SK-N-SH (cell line): ENCODE measurements at regions not wholly inside any gene's neighbourhood (a gene's known extent, or its start where the extent isn't known, plus 50 kb on each side); places are given as distances from the start of the nearest gene placed in this dataset.
A peak's percentile ranks its signal among the peaks of the same experiment; 100 is the strongest.
"Not testable (repeated sequence)": the region's sequence is repeated elsewhere in the genome, so short reads cannot be mapped to it uniquely, and the experiment has no call there.

ENCODE experiments used
- CTCF ChIA-PET: fragments of 300-600, 350-600 bp; formaldehyde crosslinking; extraction: SDS; loops from one replicate; lab custom pipeline; 2021; lab: Yijun Ruan, JAX
- POLR2A ChIA-PET: fragments of 350-600 bp; sonication (Branson Sonifier 250); formaldehyde crosslinking; extraction: SDS; loops from one replicate; lab custom pipeline; 2020; ENCODE audit warnings: antibody characterized with exemption, inconsistent platforms; lab: Yijun Ruan, JAX
- DNase-seq: peaks from one replicate; pipeline ENCODE4 v3.0.0; 2012
- H2AFZ ChIP-seq: fragments of 200-600 bp; sonication (generic); 2 replicates; pipeline ENCODE4 v1.8.1; 2016; ENCODE audit warnings: antibody characterized with exemption, mild to moderate bottlenecking, low read depth
- H3F3A ChIP-seq: fragments of 200-600 bp; sonication (generic); replicated peaks from 2 replicates; pipeline ENCODE3; 2016; ENCODE audit warnings: antibody characterized with exemption, mild to moderate bottlenecking; ENCODE audit not compliant: insufficient read depth
- H3K27ac ChIP-seq, 2 experiments: fragments of 200-500 bp in 1 of 2; fragments of 200-600 bp in 1 of 2; sonication (Bioruptor generic) in 1 of 2; sonication (generic), shearing (Covaris generic) in 1 of 2; 2 replicates each; pipeline versions ENCODE4 v1.5.1 to v1.6.1; 2014 to 2016; ENCODE audit warnings: low read depth in 2 of 2, inconsistent platforms in 1 of 2, low read length in 1 of 2, mild to moderate bottlenecking in 1 of 2, mixed read lengths in 1 of 2
- H3K27me3 ChIP-seq: fragments of 200-600 bp; sonication (generic), shearing (Covaris generic); 2 replicates; pipeline ENCODE4 v1.6.1; 2016; ENCODE audit warnings: mixed run types; ENCODE audit not compliant: insufficient read depth
- H3K36me3 ChIP-seq, 2 experiments: fragments of 200-500 bp in 1 of 2; fragments of 200-600 bp in 1 of 2; sonication (Bioruptor generic) in 1 of 2; sonication (generic) in 1 of 2; replicated peaks in 1 of 2; 2 replicates each; pipeline versions ENCODE3 to v1.5.1; 2014 to 2016; ENCODE audit warnings: low read length in 1 of 2, mild to moderate bottlenecking in 1 of 2; ENCODE audit not compliant: insufficient read depth in 2 of 2, control insufficient read depth in 1 of 2
- H3K4me1 ChIP-seq, 2 experiments: fragments of 200-500 bp in 1 of 2; fragments of 200-600 bp in 1 of 2; sonication (Bioruptor generic) in 1 of 2; sonication (generic), shearing (Covaris generic) in 1 of 2; 2 replicates each; pipeline versions ENCODE4 v1.5.1 to v1.6.1; 2014 to 2016; ENCODE audit warnings: low read depth in 1 of 2, low read length in 1 of 2, mixed run types in 1 of 2; ENCODE audit not compliant: insufficient read depth in 2 of 2, control insufficient read depth in 1 of 2
- H3K4me2 ChIP-seq: fragments of 200-600 bp; sonication (generic), shearing (Covaris generic); 2 replicates; pipeline ENCODE4 v1.6.1; 2017; ENCODE audit warnings: mixed run types
- H3K4me3 ChIP-seq, 2 experiments: fragments of 200-500 bp in 1 of 2; fragments of 200-600 bp in 1 of 2; sonication (Bioruptor generic) in 1 of 2; sonication (generic), shearing (Covaris generic) in 1 of 2; 2 replicates each; pipeline versions ENCODE4 v1.5.1 to v1.8.1; 2014 to 2016; ENCODE audit warnings: low read depth in 2 of 2, inconsistent platforms in 1 of 2, low read length in 1 of 2, mild to moderate bottlenecking in 1 of 2, mixed read lengths in 1 of 2, moderate library complexity in 1 of 2
- H3K79me2 ChIP-seq: fragments of 200-600 bp; sonication (generic); 2 replicates; pipeline ENCODE4 v1.8.1; 2017; ENCODE audit warnings: mild to moderate bottlenecking; ENCODE audit not compliant: insufficient read depth
- H3K9ac ChIP-seq: fragments of 200-600 bp; sonication (generic); 2 replicates; pipeline ENCODE4 v1.6.1; 2017; ENCODE audit warnings: mixed run types
- H3K9me2 ChIP-seq: fragments of 200-600 bp; sonication (generic); 2 replicates; pipeline ENCODE4 v1.6.1; 2017; ENCODE audit warnings: mixed run types
- H3K9me3 ChIP-seq: fragments of 200-600 bp; sonication (generic); 2 replicates; pipeline ENCODE4 v1.6.1; 2017; ENCODE audit warnings: mixed run types, mild to moderate bottlenecking, moderate library complexity
- H4K20me1 ChIP-seq: fragments of 200-600 bp; sonication (generic); 2 replicates; pipeline ENCODE4 v1.6.1; 2017; ENCODE audit warnings: mild to moderate bottlenecking, mixed run types; ENCODE audit not compliant: insufficient read depth
- ELF1 ChIP-seq: IDR thresholded peaks from 2 replicates; pipeline ENCODE4 v1.4.0; 2012
- EP300 ChIP-seq, 2 experiments: IDR thresholded peaks; 2 replicates each; pipeline versions ENCODE4 v1.4.0 to v1.6.1; 2012; ENCODE audit warnings: borderline replicate concordance in 1 of 2, low read depth in 1 of 2, low read length in 1 of 2
- EZH2phosphoT487 ChIP-seq: fragments of 200-600 bp; sonication (generic); IDR thresholded peaks from 2 replicates; pipeline ENCODE4 v1.6.1; 2017; ENCODE audit warnings: low read depth, mixed run types, mild to moderate bottlenecking, antibody characterized with exemption, moderate library complexity, borderline replicate concordance
- FOSL2 ChIP-seq: IDR thresholded peaks from 2 replicates; pipeline ENCODE4 v1.4.0; 2012; ENCODE audit warnings: low read depth, mild to moderate bottlenecking, moderate library complexity, borderline replicate concordance
- NFIC ChIP-seq: IDR thresholded peaks from 2 replicates; pipeline ENCODE4 v1.4.0; 2012; ENCODE audit warnings: borderline replicate concordance
- NRF1 ChIP-seq: IDR thresholded peaks from 2 replicates; pipeline ENCODE4 v1.6.1; 2012; ENCODE audit warnings: low read depth, mild to moderate bottlenecking, low read length
- RFX5 ChIP-seq: IDR thresholded peaks from 2 replicates; pipeline ENCODE4 v1.6.1; 2012; ENCODE audit warnings: mild to moderate bottlenecking, improper control_type of control experiment, low read length
- TCF12 ChIP-seq: IDR thresholded peaks from 2 replicates; pipeline ENCODE4 v1.4.0; 2012
- WGBS: methylation state at CpG from one replicate; pipeline ENCODE4 v1.1.6; 2017; ENCODE audit warnings: low lambda C conversion rate; 5-methylcytosine and 5-hydroxymethylcytosine counted together
- TF ChIP-seq, protein P1 (sequence below): fragments of 200-600 bp; sonication (generic); IDR thresholded peaks from 2 replicates; pipeline ENCODE4 v1.6.1; 2017; ENCODE audit warnings: antibody characterized with exemption, mild to moderate bottlenecking, moderate library complexity
- TF ChIP-seq, protein P2 (sequence below): fragments of 150-350 bp; IDR thresholded peaks from 2 replicates; pipeline ENCODE4 v1.6.1; 2017; ENCODE audit warnings: antibody characterized with exemption, low read length, low read depth, borderline replicate concordance

DNA sequence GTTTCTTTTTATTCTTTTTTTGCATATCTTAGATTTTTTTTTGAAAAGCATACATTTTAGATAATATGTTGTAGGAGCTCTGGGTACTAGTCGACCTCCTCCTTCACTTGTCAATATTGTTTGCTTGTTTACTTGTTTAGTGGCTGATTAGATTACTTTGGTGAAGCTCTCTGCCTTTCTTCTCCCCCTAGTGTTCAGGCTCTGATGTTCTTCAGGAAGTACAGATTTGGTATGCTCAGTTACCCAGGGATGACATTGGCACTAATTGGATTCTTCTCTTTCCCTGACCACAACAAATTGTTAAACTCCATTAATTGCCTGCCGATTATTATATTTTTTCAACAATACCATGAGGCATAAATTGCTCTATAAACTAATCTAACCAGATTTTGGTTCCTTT lies 491.2 kb downstream of the SUCLG1 start:
- DNase-seq = no peak
- Histone ChIP-seq H3K27me3 (no peaks in the 10 kb centered on the region), H3K9me2 (no peaks in the 10 kb centered on the region), H3F3A (no peaks in the 10 kb centered on the region), H2AFZ (no peak overlapping the region), H4K20me1 (no peaks in the 10 kb centered on the region), H3K9ac (no peak overlapping the region), H3K4me1 (no peaks in the 10 kb centered on the region), H3K4me3 (no peak overlapping the region), H3K27ac (no peak overlapping the region), H3K9me3 (no peaks in the 10 kb centered on the region), H3K36me3 (no peaks in the 10 kb centered on the region), H3K4me2 (no peak overlapping the region), H3K79me2 (no peaks in the 10 kb centered on the region)
- WGBS = 3% methylated on average over 2 of the region's 2 CpGs
- TF ChIP-seq, protein P1, sequence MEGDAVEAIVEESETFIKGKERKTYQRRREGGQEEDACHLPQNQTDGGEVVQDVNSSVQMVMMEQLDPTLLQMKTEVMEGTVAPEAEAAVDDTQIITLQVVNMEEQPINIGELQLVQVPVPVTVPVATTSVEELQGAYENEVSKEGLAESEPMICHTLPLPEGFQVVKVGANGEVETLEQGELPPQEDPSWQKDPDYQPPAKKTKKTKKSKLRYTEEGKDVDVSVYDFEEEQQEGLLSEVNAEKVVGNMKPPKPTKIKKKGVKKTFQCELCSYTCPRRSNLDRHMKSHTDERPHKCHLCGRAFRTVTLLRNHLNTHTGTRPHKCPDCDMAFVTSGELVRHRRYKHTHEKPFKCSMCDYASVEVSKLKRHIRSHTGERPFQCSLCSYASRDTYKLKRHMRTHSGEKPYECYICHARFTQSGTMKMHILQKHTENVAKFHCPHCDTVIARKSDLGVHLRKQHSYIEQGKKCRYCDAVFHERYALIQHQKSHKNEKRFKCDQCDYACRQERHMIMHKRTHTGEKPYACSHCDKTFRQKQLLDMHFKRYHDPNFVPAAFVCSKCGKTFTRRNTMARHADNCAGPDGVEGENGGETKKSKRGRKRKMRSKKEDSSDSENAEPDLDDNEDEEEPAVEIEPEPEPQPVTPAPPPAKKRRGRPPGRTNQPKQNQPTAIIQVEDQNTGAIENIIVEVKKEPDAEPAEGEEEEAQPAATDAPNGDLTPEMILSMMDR = peak; percentile 15; the same call in 1 of the 2 replicates
- TF ChIP-seq EP300 (IDR thresholded peaks at IDR 0.05; ENCODE audit: borderline replicate concordance in 1 of 2, low read depth in 1 of 2, low read length in 1 of 2) (no peak), RFX5 (no peak)
- ChIA-PET CTCF (no interaction called here), POLR2A (no interaction called here)

DNA sequence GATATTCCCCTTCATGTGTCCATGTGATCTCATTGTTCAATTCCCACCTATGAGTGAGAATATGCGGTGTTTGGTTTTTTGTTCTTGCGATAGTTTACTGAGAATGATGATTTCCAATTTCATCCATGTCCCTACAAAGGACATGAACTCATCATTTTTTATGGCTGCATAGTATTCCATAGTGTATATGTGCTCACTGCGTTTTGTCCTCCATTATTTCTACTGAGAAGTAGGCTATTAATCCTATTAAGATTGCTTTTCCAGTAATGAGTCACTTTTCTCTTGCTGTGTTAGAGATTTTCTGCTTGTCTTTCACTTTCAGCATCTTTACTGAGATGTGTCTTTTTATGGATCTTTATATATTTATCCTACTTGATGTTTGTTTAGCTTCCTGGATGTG lies 492.1 kb downstream of the SUCLG1 start:
- H4K20me1 ChIP-seq, H3F3A ChIP-seq, H3K36me3 ChIP-seq, H2AFZ ChIP-seq, DNase-seq, H3K4me2 ChIP-seq, POLR2A ChIA-PET, H3K9ac ChIP-seq, H3K27me3 ChIP-seq, H3K79me2 ChIP-seq, H3K27ac ChIP-seq, CTCF ChIA-PET, H3K4me1 ChIP-seq, H3K4me3 ChIP-seq, H3K9me2 ChIP-seq, H3K9me3 ChIP-seq: not testable (repeated sequence)
- 0% methylated on average over 1 of the region's 3 CpGs for WGBS

DNA sequence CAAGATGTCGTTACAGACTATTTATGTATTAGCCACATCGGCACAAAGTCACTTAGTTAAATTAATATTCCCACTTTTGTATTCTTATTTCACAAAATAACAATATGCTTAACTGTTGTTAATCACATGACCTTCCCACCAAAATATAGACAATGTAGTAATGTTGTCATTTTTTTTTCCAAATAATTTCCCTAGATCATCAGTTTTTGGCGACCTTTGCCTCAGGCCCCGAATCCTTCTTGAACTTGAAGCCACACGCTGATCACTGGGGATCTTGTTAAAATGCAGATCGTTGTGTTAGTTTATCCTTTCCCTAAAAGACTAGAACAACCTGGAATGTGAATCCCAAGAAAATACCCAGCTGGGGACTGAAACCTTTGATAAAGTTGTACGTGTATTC lies 497.6 kb downstream of the SUCLG1 start:
- CTCF ChIA-PET = no interaction called here
- no peaks in the 10 kb centered on the region for H3K9me3 ChIP-seq
- 14% methylated on average over 7 of the region's 7 CpGs for WGBS

More for the DNA sequence above, 497.6 kb downstream of the SUCLG1 start:
- Histone ChIP-seq H3F3A (no peaks in the 10 kb centered on the region), H4K20me1 (no peaks in the 10 kb centered on the region), H3K9me2 (no peaks in the 10 kb centered on the region), H3K4me1 (no peaks in the 10 kb centered on the region), H2AFZ (no peak overlapping the region), H3K4me2 (no peak overlapping the region), H3K9ac (no peak overlapping the region), H3K79me2 (no peaks in the 10 kb centered on the region), H3K27me3 (no peaks in the 10 kb centered on the region), H3K4me3 (no peak overlapping the region), H3K36me3 (no peaks in the 10 kb centered on the region), H3K27ac (no peak overlapping the region)
- no peak for DNase-seq
- no peak for TF ChIP-seq TCF12
- no peak for TF ChIP-seq EP300 (IDR thresholded peaks at IDR 0.05; ENCODE audit: borderline replicate concordance in 1 of 2, low read depth in 1 of 2, low read length in 1 of 2)
- no peak for TF ChIP-seq NFIC
- TF ChIP-seq ELF1 = no peak
- TF ChIP-seq, protein P2, sequence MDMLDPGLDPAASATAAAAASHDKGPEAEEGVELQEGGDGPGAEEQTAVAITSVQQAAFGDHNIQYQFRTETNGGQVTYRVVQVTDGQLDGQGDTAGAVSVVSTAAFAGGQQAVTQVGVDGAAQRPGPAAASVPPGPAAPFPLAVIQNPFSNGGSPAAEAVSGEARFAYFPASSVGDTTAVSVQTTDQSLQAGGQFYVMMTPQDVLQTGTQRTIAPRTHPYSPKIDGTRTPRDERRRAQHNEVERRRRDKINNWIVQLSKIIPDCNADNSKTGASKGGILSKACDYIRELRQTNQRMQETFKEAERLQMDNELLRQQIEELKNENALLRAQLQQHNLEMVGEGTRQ = no peak
- TF ChIP-seq EZH2phosphoT487 = no peak
- no peak for TF ChIP-seq NRF1
- TF ChIP-seq FOSL2 = no peak
- POLR2A ChIA-PET = no interaction called here
